ENCODE measurements at regions not wholly inside any gene's neighbourhood (a gene's known extent, or its start where the extent isn't known, plus 50 kb on each side); places are given as distances from the start of the nearest gene placed in this dataset.

- intact Hi-C loops (cut with DNase I; ENCODE audit: low total_unique reads) = no loop called here
- no peak for DNase-seq
- Histone ChIP-seq H3K27ac (no peak overlapping the region), H3K36me3 (no peaks in the 10 kb centered on the region), H3K4me1 (no peaks in the 10 kb centered on the region), H3K4me3 (no peak overlapping the region), H3K9me3 (peaks cover 0 to 4% (median 0%) of the 10 kb centered on the region in 8 donors), H3K27me3 (replicated peaks in 1 of 7) (no peaks in the 10 kb centered on the region)
- TF ChIP-seq, protein P1, sequence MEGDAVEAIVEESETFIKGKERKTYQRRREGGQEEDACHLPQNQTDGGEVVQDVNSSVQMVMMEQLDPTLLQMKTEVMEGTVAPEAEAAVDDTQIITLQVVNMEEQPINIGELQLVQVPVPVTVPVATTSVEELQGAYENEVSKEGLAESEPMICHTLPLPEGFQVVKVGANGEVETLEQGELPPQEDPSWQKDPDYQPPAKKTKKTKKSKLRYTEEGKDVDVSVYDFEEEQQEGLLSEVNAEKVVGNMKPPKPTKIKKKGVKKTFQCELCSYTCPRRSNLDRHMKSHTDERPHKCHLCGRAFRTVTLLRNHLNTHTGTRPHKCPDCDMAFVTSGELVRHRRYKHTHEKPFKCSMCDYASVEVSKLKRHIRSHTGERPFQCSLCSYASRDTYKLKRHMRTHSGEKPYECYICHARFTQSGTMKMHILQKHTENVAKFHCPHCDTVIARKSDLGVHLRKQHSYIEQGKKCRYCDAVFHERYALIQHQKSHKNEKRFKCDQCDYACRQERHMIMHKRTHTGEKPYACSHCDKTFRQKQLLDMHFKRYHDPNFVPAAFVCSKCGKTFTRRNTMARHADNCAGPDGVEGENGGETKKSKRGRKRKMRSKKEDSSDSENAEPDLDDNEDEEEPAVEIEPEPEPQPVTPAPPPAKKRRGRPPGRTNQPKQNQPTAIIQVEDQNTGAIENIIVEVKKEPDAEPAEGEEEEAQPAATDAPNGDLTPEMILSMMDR (IDR thresholded peaks at IDR 0.05 in 8 of 11, conservative IDR thresholded peaks at IDR 0.05 in 3 of 11) = no peak
- no peak for TF ChIP-seq POLR2AphosphoS5 (IDR thresholded peaks at IDR 0.05)
- TF ChIP-seq POLR2A (IDR thresholded peaks at IDR 0.05) = no peak
- WGBS, 5 donors = 61 to 88% (median 73%) methylated on average over 2 of the region's 2 CpGs
Measured at GRCh38 chr11:96969251-96969650, 579.4 kb downstream of the JRKL start.

GRCh38 chr11:96978751-96979150, 588.9 kb downstream of the JRKL start:
- H3K36me3 ChIP-seq = no peaks in the 10 kb centered on the region
- WGBS, 5 donors = 0 to 55% (median 42%) methylated on average over 2 of the region's 2 CpGs
- H3K9me3 ChIP-seq = no peaks in the 10 kb centered on the region
- no peak for DNase-seq
- H3K4me1 ChIP-seq = no peaks in the 10 kb centered on the region
- H3K27me3 ChIP-seq (replicated peaks in 1 of 7) = no peaks in the 10 kb centered on the region
- no peak overlapping the region for H3K4me3 ChIP-seq
- no peak overlapping the region for H3K27ac ChIP-seq
- TF ChIP-seq POLR2AphosphoS5 (IDR thresholded peaks at IDR 0.05) (no peak), POLR2A (IDR thresholded peaks at IDR 0.05) (no peak)
- TF ChIP-seq, protein P1 (IDR thresholded peaks at IDR 0.05 in 8 of 11, conservative IDR thresholded peaks at IDR 0.05 in 3 of 11) = no peak
- intact Hi-C loops (cut with DNase I; ENCODE audit: low total_unique reads) = no loop called here

DNA sequence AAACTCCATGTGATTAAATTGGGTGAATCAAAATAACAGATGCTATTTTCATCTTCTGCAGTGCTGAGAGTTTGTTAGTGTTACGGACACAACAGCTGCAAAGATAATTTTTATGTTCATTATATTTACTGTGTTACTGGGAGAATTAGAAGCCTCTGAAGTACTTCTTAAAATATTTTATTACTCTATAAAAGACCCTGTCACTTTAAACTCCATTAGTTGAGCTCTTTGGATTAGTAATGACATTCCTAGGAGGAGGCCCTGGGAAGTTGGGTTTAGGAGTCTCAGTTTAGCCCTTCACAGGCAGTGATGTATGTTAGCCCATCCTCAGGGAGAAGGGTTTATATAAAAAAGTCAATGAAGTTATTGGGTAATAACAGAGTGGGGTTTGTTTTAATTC, 596.7 kb downstream of the JRKL start:
- DNase-seq = no peak
- TF ChIP-seq, protein P1 (IDR thresholded peaks at IDR 0.05 in 8 of 11, conservative IDR thresholded peaks at IDR 0.05 in 3 of 11) = no peak
- no peak for TF ChIP-seq POLR2A (IDR thresholded peaks at IDR 0.05)
- TF ChIP-seq POLR2AphosphoS5 (IDR thresholded peaks at IDR 0.05) = no peak
- 85 to 96% (median 90%) methylated on average over 1 of the region's 1 CpG for WGBS, 5 donors
- Histone ChIP-seq H3K4me1 (no peaks in the 10 kb centered on the region), H3K27ac (no peak overlapping the region), H3K36me3 (no peaks in the 10 kb centered on the region), H3K27me3 (replicated peaks in 1 of 7) (no peaks in the 10 kb centered on the region), H3K9me3 (peaks cover 0 to 9% (median 0%) of the 10 kb centered on the region in 8 donors), H3K4me3 (no peak overlapping the region)
- intact Hi-C loops (cut with DNase I; ENCODE audit: low total_unique reads) = no loop called here

DNA sequence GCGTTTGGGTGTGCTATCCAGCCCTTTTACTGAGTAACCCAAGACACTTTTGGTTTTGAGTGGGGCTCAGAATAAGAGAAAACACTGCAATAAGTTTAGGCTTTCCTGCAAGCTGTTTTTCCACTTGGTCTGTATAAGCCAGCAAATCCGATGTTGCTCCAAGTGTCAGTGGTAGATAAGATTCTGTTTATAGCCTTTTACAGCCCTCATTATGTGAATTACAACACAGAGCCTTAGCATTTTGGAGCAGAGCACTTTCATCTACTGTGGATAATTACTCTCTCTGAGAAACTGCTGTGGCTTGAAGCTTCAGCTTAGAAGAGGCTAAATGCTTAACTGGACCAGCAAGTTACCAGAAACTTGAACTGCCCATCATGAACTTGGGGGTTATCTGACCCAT, 601.1 kb downstream of the JRKL start:
- TF ChIP-seq POLR2AphosphoS5 (IDR thresholded peaks at IDR 0.05) (no peak), POLR2A (IDR thresholded peaks at IDR 0.05) (no peak)
- TF ChIP-seq, protein P1 (IDR thresholded peaks at IDR 0.05 in 8 of 11, conservative IDR thresholded peaks at IDR 0.05 in 3 of 11) = no peak
- Histone ChIP-seq H3K27me3 (replicated peaks in 1 of 7) (no peaks in the 10 kb centered on the region), H3K4me3 (no peak overlapping the region), H3K36me3 (no peaks in the 10 kb centered on the region), H3K27ac (no peak overlapping the region), H3K9me3 (peaks cover 0 to 9% (median 0%) of the 10 kb centered on the region in 8 donors), H3K4me1 (no peaks in the 10 kb centered on the region)
- WGBS, 5 donors = 28 to 49% (median 48%) methylated on average over 2 of the region's 2 CpGs
- DNase-seq = no peak
- intact Hi-C loops (cut with DNase I; ENCODE audit: low total_unique reads) = no loop called here
